ENCODE measurements at regions not wholly inside any gene's neighbourhood (a gene's known extent, or its start where the extent isn't known, plus 50 kb on each side); places are given as distances from the start of the nearest gene placed in this dataset.

GRCh38 chr3:71865727-71866126 is 80.8 kb upstream of the PROK2 start:
- no peak for DNase-seq

GRCh38 chr3:71863563-71864190 is 78.7 kb upstream of the PROK2 start:
- DNase-seq: no peak

GRCh38 chr3:71862371-71863140 is 77.6 kb upstream of the PROK2 start:
- DNase-seq: no peak

GRCh38 chr3:71859123-71859519 is 74.2 kb upstream of the PROK2 start:
- peak; percentile 79 to 94 (median 87) for DNase-seq

GRCh38 chr3:71858503-71859122 is 73.7 kb upstream of the PROK2 start:
- DNase-seq: peak in 2 of 4 experiments; percentile 14 to 48

GRCh38 chr3:71857956-71858355 is 73.0 kb upstream of the PROK2 start:
- peak; percentile 38 to 79 (median 61) for DNase-seq

GRCh38 chr3:71854706-71855105 is 69.8 kb upstream of the PROK2 start:
- DNase-seq: no peak

GRCh38 chr3:71854096-71854495 is 69.1 kb upstream of the PROK2 start:
- DNase-seq: no peak

GRCh38 chr3:71851878-71852277 is 66.9 kb upstream of the PROK2 start:
- no peak for DNase-seq

- DNase-seq: no peak
These were observed 65.7 kb upstream of the PROK2 start for GRCh38 chr3:71850654-71851053.

- DNase-seq: no peak
These were observed 64.7 kb upstream of the PROK2 start for GRCh38 chr3:71849681-71850080.

GRCh38 chr3:71847794-71848193 is 62.8 kb upstream of the PROK2 start:
- no peak for DNase-seq

GRCh38 chr3:71846185-71846584 is 61.2 kb upstream of the PROK2 start:
- no peak for DNase-seq

GRCh38 chr3:71843071-71843470 is 58.1 kb upstream of the PROK2 start:
- DNase-seq: peak in 3 of 4 experiments; percentile 39 to 48 (median 39)

- no peak for DNase-seq
These were observed 53.5 kb upstream of the PROK2 start for GRCh38 chr3:71838406-71838805.
